AG08396 (cell line): ENCODE measurements at regions not wholly inside any gene's neighbourhood (a gene's known extent, or its start where the extent isn't known, plus 50 kb on each side); places are given as distances from the start of the nearest gene placed in this dataset.

Source experiments
- DNase-seq: peaks from one replicate; pipeline ENCODE4 v3.0.0; 2012; ENCODE audit warnings: low spot score, mixed read lengths

DNA sequence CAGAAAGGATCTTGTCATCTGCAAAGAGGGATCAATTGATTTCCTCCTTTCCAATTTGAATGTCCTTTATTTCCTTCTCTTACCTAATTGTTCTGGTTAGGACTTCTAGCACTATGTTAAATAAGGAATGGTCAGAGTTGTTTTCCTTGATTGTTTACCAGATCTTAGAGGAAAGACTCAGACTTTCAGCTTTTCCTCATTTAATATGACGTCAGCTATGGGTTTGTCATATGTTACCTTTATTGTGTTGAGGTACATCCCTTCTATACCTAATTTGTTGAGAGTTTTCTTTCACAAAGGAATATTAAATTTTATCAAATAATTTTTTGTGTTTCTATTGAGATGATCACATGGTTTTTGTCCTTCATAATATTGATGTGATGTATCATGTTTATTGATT, 656.5 kb upstream of the GRAMD2B start:
- no peak for DNase-seq

DNA sequence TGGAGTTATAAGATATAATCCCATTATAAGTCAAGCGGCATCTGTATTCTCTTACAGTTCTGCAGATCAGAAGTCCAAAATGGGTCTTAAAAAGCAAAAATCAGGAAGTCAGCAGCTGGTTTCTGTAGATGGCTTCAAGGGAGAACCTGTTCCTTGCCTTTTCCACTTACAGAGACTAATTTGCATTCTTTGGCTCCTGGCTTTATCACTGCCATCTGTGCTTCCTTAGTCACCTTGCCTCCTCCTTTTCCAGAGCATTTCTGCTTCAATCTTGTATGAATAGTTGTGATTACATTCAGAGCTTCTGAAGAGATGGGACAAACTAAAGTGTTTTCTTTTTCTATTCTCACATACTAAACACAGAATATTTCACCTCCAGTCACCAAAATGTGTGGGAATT, 647.3 kb upstream of the GRAMD2B start:
- DNase-seq = no peak

- DNase-seq = no peak
These were observed 646.5 kb upstream of the GRAMD2B start for GRCh38 chr5:125776656-125777139.

GRCh38 chr5:125778791-125779190, 644.4 kb upstream of the GRAMD2B start:
- DNase-seq = no peak

- no peak for DNase-seq
These were observed 637.8 kb upstream of the GRAMD2B start for GRCh38 chr5:125785407-125785806.

DNA sequence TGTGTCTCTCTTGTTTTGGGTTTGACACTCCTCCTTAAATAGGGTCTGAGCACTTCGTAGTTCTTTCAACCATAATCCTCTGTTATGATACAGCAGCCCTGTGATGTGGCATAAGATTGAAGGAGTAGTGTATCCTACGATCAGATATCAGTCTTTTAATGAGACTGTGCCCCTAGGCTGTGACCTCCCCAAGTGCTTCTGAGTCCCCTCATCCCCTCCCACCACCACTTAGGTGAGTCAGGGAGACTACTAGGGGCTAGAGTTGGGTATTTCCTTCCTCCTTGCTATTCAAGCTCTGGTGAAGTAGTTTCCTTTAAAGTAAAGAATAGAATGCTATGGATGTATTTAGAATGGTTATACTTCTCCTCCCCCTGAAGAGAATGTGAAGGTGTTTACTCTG, 637.2 kb upstream of the GRAMD2B start:
- no peak for DNase-seq

DNA sequence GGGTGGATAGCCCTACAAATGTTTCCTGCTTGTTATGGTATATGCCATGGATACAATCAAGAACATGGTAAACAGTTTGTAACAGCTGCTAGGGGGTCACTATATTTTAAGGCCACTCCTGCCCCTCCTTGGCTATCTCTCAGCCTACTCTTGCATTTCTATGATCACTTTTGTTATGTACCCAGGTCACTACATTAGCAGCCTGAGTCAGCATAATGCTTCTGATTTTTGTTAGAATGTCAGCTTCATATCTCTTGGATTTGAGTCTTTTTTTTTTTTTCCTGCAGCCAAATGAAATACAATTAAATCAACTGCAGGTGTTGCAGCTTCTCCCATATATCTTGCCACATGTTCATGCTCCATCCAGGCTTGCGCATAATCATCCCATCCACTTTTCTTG, 629.7 kb upstream of the GRAMD2B start:
- no peak for DNase-seq

DNA sequence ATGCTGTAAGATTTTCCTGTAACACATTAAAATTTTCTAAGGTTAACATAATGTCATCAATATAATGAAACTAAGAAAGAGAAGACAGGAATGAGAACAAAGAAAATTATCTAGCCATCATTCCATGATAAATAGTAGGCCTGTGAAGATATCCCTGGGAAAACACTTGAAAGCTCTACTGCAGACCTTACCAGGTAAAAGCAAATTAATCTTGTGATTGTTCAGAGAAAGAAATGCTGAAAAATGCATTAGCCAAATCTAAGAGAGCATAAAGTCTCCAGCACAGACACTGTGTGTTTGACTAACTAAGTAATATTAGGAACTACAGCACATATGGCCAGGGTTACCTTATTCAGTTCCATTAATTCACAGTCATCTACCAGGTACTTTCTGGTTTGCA, 628.3 kb upstream of the GRAMD2B start:
- DNase-seq = no peak

- peak; percentile 1 for DNase-seq
These were observed 624.9 kb upstream of the GRAMD2B start for GRCh38 chr5:125798307-125798706.

DNA sequence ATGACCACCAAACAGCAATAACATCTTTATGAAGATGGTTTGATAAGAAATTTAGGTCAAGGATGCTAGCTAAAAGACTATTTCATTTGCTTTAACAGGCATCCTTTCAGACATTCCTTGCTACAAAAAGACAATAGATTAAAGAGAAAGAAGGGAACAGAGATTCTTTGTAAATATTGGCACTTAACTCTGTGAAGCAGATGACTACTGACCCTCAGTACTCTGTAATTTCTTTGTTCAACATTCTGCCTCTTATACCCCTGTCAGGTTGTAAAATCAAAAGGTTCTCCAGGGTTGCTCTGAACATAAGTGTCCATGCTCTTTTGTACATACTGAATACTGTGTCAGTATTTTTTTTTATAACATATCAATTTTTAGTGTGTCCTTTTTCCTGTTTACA, 610.6 kb upstream of the GRAMD2B start:
- no peak for DNase-seq

DNA sequence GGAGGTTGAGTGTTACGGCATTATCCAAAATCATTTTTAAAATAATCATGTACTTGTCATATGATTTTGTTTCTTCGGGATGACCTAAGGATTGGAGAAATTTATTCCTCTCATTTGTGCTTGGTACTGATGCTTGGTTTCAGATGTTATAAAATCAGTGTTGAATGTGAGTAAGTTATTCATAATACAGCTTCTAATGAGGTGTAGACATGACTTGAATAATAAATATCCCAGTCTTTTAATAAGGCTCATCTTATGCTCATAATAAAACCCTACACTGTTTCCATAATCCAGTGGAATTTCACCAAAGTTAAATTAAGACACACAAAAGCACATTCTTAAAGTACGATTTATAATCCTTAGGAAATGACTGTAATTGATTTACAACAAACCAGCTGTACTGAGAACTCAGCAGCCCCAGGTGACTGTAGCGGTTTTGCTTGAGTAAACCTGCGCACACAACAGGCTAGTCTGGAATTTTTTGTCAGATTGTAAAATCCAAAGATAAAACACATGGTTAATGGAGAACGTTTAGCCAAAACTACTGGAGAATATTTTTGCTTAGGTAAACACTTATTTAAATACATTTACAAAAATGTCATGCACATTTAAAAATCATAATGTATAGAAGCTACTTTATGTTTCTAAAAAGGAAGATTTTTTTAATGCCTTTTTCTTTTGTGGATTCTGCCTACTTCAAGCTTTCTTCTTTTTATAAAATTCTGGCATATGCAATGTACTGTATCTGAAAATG, 609.8 kb upstream of the GRAMD2B start:
- DNase-seq = no peak

DNA sequence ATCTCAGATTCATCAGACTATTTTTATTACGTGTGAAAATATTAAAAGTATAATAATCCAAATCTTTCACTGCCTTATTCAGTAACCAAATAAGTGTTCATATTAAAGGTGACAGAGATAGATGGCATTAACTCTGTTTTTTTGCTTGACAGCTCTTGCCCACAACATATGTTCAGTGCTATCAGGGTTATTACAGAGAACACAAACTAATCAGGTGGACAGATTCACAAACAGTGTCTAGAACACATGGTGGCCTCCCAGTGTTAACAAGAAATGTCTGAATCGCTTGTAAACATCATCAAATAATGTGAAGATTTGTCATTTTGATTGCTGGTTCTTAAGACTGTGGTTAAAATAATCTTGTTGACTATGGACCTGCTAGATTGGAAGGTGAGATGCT, 609.1 kb upstream of the GRAMD2B start:
- no peak for DNase-seq

DNA sequence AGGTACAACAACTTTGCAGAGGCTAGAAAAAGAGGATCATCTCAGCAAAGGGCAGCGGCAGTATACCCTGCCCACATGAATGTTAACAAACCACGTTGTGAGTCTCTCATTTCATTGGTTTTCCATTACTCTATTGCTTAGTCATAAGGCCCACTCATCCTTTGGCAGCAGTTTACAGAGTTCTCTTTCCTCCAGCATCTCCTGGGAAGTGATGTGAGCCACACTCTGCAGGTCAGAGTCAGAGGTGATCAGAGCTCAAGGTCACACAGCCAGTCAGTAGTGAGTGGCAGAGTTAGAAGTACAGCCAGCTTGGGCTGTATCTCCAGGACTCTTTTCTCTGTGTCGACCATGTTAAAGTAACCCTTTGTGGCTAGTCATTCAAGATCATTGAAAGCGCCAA, 599.6 kb upstream of the GRAMD2B start:
- DNase-seq = peak; percentile 5

DNA sequence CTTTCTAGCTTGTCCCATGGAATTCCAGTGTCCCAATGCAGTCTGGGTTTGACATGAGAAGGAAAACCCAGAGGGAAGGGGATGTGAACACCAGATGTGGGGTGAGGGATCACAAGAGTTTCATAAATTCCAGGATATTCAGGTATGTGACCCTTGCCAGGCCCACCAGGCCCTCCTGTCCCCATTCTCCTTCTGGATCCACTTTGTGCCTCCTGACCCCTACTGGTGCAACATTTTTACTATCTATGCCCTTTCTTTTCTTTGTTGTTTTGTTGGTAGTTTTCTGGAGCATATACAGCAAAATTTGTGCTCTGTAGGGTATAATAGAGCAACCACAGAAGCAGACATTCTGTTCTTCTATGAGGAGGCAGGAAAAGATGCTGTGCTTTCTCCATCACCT, 597.0 kb upstream of the GRAMD2B start:
- no peak for DNase-seq

GRCh38 chr5:125829349-125829748, 593.9 kb upstream of the GRAMD2B start:
- no peak for DNase-seq

GRCh38 chr5:125833398-125833797, 589.8 kb upstream of the GRAMD2B start:
- DNase-seq = no peak

DNA sequence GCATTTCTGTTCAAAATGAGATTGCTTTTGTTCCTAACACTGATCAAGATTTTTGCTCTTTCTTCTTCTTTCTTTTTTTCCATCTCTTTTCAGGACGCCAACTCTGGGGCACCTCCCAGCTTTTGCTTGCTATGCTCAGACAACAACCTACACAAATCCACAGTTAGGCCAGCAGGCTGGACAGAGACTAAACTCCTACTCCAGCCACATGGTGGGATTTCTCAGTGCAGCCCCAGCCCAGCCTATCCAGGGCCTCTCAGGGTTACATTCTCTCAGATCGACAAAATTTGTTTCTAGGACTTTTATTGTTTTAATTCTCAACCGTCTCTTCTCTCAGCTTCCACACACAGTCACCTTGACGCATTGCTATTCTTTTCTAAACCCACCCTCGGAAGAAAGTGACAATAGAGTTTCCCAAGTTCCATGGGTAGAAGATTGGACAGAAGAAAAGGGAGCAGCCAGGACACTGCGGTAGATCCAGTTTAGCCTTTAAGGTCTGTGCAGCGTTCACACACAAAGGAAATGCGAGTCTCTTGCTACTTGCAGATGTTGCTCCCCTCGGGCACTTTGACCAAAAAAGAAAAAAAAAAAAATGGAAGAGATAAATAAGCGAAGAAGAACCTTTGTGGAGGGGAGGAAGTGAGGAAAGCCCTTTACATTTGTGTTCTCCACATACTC, 588.6 kb upstream of the GRAMD2B start:
- DNase-seq = no peak

GRCh38 chr5:125835293-125836172, 587.7 kb upstream of the GRAMD2B start:
- DNase-seq = peak; percentile 25

- no peak for DNase-seq
These were observed 587.0 kb upstream of the GRAMD2B start for GRCh38 chr5:125836256-125836655.

DNA sequence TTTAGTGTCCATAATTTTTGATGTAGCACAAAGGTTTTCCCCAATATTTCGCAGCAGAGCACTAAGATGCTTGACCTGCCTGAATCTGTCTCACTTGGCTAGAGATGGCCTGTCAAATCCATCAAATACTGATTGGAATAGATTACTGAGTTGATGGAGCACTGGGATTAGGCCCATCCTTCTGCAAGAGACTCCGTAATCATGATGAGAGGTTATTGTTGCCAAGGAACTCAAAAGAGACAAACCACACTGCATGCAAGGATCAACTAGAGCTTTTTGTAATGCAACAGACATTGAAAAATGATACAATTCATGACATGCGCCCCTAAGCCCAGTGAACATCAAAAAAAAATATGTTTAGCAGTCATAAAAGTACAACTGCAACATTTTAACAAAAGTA, 585.3 kb upstream of the GRAMD2B start:
- DNase-seq = no peak

- no peak for DNase-seq
These were observed 575.6 kb upstream of the GRAMD2B start for GRCh38 chr5:125847561-125847960.

DNA sequence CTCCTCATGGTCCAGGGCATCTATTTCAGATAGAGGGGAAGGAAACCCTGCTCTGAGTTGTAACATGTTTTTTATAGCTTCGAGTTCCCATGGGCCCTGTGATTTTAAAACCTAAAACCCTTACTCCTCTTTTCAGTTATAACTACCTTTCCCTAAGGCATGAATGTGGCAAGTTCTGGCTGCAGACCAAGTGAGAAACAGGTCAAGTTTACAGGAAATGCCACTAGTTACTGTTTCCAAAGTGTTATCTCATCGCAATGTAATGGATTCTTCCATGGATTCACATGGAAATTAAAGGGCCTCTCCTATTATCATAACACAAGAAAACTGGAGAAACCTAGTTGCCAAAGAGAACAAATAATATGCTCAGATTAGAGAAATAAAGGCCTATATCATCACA, 574.5 kb upstream of the GRAMD2B start:
- DNase-seq = no peak

DNA sequence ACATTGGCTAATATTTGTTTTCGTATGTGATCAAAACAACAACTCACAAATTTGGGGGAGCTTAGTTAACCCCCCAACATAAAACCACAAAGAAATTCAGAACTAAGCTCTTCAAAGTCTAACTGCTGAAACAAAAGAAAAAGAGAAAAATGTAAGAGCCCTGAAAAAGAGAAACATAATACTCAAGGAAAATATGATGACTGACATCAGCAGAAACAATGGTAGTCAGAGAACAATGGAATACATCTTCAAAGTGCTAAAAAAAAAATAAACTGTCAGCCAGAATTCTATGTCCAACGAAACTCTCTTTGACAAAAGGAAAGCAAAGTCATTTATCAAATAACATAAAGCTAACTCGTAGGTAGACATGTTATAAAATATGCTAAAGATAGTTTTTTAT, 566.3 kb upstream of the GRAMD2B start:
- DNase-seq = no peak
